Stimulated activated naive CD8-positive, alpha-beta T cell treated with anti-CD3 and anti-CD28 coated beads, Interleukin-15, Interleukin-2, amounts not matched to agents 100 U/mL and 50 U/mL, for 24 hours (primary cell): ENCODE measurements at regions not wholly inside any gene's neighbourhood (a gene's known extent, or its start where the extent isn't known, plus 50 kb on each side); places are given as distances from the start of the nearest gene placed in this dataset.

Source experiments
- ATAC-seq: fragments of 150-1000 bp; cut with Tn5 transposase; one replicate; pipeline ENCODE4 v1.10.0; 2021
- DNase-seq: peaks from one replicate; pipeline ENCODE4 v3.0.0; 2021

- ATAC-seq (peak; percentile 10), DNase-seq (no peak)
Measured at GRCh38 chr6:144335311-144335861, 50.3 kb downstream of the UTRN start.

GRCh38 chr6:144335914-144336313 lies 50.8 kb downstream of the UTRN start:
- ATAC-seq (peak; percentile 69), DNase-seq (no peak)

- DNase-seq = no peak
- no peak for ATAC-seq
Measured at GRCh38 chr6:144336900-144337299, 51.8 kb downstream of the UTRN start.

- ATAC-seq = no peak
Measured at GRCh38 chr6:144338474-144338873, 53.3 kb downstream of the UTRN start.

GRCh38 chr6:144338951-144339700 lies 54.0 kb downstream of the UTRN start:
- ATAC-seq = no peak
- DNase-seq = no peak

More at GRCh38 chr6:144338474-144338873, 53.3 kb downstream of the UTRN start:
- no peak for DNase-seq

- no peak for DNase-seq
- no peak for ATAC-seq
Measured at GRCh38 chr6:144339859-144340452, 54.8 kb downstream of the UTRN start.

- no peak for ATAC-seq
- no peak for DNase-seq
Measured at GRCh38 chr6:144340541-144341371, 55.6 kb downstream of the UTRN start.

- DNase-seq = no peak
Measured at GRCh38 chr6:144341831-144342527, 56.8 kb downstream of the UTRN start.

GRCh38 chr6:144343701-144344428 lies 58.7 kb downstream of the UTRN start:
- ATAC-seq = peak; percentile 57
- DNase-seq = no peak

More at GRCh38 chr6:144341831-144342527, 56.8 kb downstream of the UTRN start:
- no peak for ATAC-seq

GRCh38 chr6:144344646-144345045 lies 59.5 kb downstream of the UTRN start:
- DNase-seq = no peak
- peak; percentile 71 for ATAC-seq

GRCh38 chr6:144345451-144345850 lies 60.3 kb downstream of the UTRN start:
- DNase-seq (no peak), ATAC-seq (no peak)

GRCh38 chr6:144346719-144347447 lies 61.7 kb downstream of the UTRN start:
- DNase-seq (no peak), ATAC-seq (peak; percentile 26)

- ATAC-seq = no peak
- DNase-seq = no peak
Measured at GRCh38 chr6:144347448-144347759, 62.3 kb downstream of the UTRN start.

GRCh38 chr6:144347933-144348332 lies 62.8 kb downstream of the UTRN start:
- DNase-seq = no peak
- no peak for ATAC-seq

GRCh38 chr6:144349690-144350527 lies 64.8 kb downstream of the UTRN start:
- ATAC-seq = peak; percentile 58
- no peak for DNase-seq

- no peak for DNase-seq
- no peak for ATAC-seq
Measured at GRCh38 chr6:144350528-144350880, 65.4 kb downstream of the UTRN start.

- no peak for ATAC-seq
- no peak for DNase-seq
Measured at GRCh38 chr6:144351379-144352127, 66.4 kb downstream of the UTRN start.

GRCh38 chr6:144352331-144352730 lies 67.2 kb downstream of the UTRN start:
- ATAC-seq (no peak), DNase-seq (no peak)

GRCh38 chr6:144353871-144354314 lies 68.8 kb downstream of the UTRN start:
- no peak for DNase-seq
- ATAC-seq = peak; percentile 66
